ENCODE measurements at regions not wholly inside any gene's neighbourhood (a gene's known extent, or its start where the extent isn't known, plus 50 kb on each side); places are given as distances from the start of the nearest gene placed in this dataset.

GRCh38 chr20:57009355-57009754 lies 257.1 kb downstream of the BMP7 start:
- Histone ChIP-seq H3K36me3 (ENCODE audit: control insufficient read depth, insufficient read depth, low read length) (no peaks in the 10 kb centered on the region), H3K9me3 (ENCODE audit: control insufficient read depth, low read length) (no peaks in the 10 kb centered on the region), H3K27me3 (ENCODE audit: control insufficient read depth, insufficient read depth, low read length, poor library complexity, severe bottlenecking) (no peaks in the 10 kb centered on the region), H3K27ac (ENCODE audit: low read depth, low read length) (no peak overlapping the region), H3K4me1 (ENCODE audit: control insufficient read depth, insufficient read depth, low read length) (peaks cover 10% of the 10 kb centered on the region), H3K4me3 (ENCODE audit: low read length) (no peak overlapping the region), H3K9ac (ENCODE audit: extremely low read depth, low read length, poor library complexity, severe bottlenecking) (no peak overlapping the region)
- no peak for DNase-seq
- H3K36me3 Mint-ChIP-seq (ENCODE audit: low read depth): no peaks in the 10 kb centered on the region
- H3K4me1 Mint-ChIP-seq: peaks cover 37% of the 10 kb centered on the region
- WGBS, 2 experiments (ENCODE audit: insufficient coverage in 1 of 2, insufficient read length in 1 of 2): 93 to 96% methylated on average over 3 of the region's 3 CpGs
- H3K27ac Mint-ChIP-seq: no peak overlapping the region
- H3K27me3 Mint-ChIP-seq (ENCODE audit: insufficient read depth): peaks cover 17% of the 10 kb centered on the region
- no peak for TF ChIP-seq CTCF (conservative IDR thresholded peaks at IDR 0.05)
- H3K4me3 Mint-ChIP-seq: no peak overlapping the region
- no peaks in the 10 kb centered on the region for H3K9me3 Mint-ChIP-seq

GRCh38 chr20:57009775-57010174 lies 256.7 kb downstream of the BMP7 start:
- no peaks in the 10 kb centered on the region for H3K9me3 ChIP-seq (ENCODE audit: control insufficient read depth, low read length)
- H3K36me3 ChIP-seq (ENCODE audit: control insufficient read depth, insufficient read depth, low read length): no peaks in the 10 kb centered on the region
- Mint-ChIP-seq H3K27me3 (ENCODE audit: insufficient read depth) (peaks cover 21% of the 10 kb centered on the region), H3K27ac (no peak overlapping the region), H3K36me3 (ENCODE audit: low read depth) (no peaks in the 10 kb centered on the region), H3K4me1 (peaks cover 37% of the 10 kb centered on the region), H3K9me3 (no peaks in the 10 kb centered on the region), H3K4me3 (no peak overlapping the region)
- peaks cover 10% of the 10 kb centered on the region for H3K4me1 ChIP-seq (ENCODE audit: control insufficient read depth, insufficient read depth, low read length)
- H3K9ac ChIP-seq (ENCODE audit: extremely low read depth, low read length, poor library complexity, severe bottlenecking): no peak overlapping the region
- no peak overlapping the region for H3K27ac ChIP-seq (ENCODE audit: low read depth, low read length)
- H3K27me3 ChIP-seq (ENCODE audit: control insufficient read depth, insufficient read depth, low read length, poor library complexity, severe bottlenecking): no peaks in the 10 kb centered on the region
- no peak overlapping the region for H3K4me3 ChIP-seq (ENCODE audit: low read length)
- no peak for TF ChIP-seq CTCF (conservative IDR thresholded peaks at IDR 0.05)
- 90 to 91% methylated on average over 5 to 7 of the region's 7 CpGs for WGBS, 2 experiments (ENCODE audit: insufficient coverage in 1 of 2, insufficient read length in 1 of 2)
- no peak for DNase-seq

GRCh38 chr20:57012691-57013090 lies 253.8 kb downstream of the BMP7 start:
- H3K4me3 ChIP-seq (ENCODE audit: low read length): no peak overlapping the region
- H3K4me1 Mint-ChIP-seq: peaks cover 30% of the 10 kb centered on the region
- no peaks in the 10 kb centered on the region for H3K9me3 Mint-ChIP-seq
- no peak overlapping the region for H3K27ac Mint-ChIP-seq
- no peak overlapping the region for H3K27ac ChIP-seq (ENCODE audit: low read depth, low read length)
- H3K27me3 Mint-ChIP-seq (ENCODE audit: insufficient read depth): peaks cover 27% of the 10 kb centered on the region
- no peaks in the 10 kb centered on the region for H3K27me3 ChIP-seq (ENCODE audit: control insufficient read depth, insufficient read depth, low read length, poor library complexity, severe bottlenecking)
- TF ChIP-seq CTCF (conservative IDR thresholded peaks at IDR 0.05): no peak
- WGBS, 2 experiments (ENCODE audit: insufficient coverage in 1 of 2, insufficient read length in 1 of 2): 86 to 90% methylated on average over 2 to 5 of the region's 6 CpGs
- no peak overlapping the region for H3K9ac ChIP-seq (ENCODE audit: extremely low read depth, low read length, poor library complexity, severe bottlenecking)
- no peaks in the 10 kb centered on the region for H3K36me3 ChIP-seq (ENCODE audit: control insufficient read depth, insufficient read depth, low read length)
- H3K9me3 ChIP-seq (ENCODE audit: control insufficient read depth, low read length): no peaks in the 10 kb centered on the region
- H3K4me1 ChIP-seq (ENCODE audit: control insufficient read depth, insufficient read depth, low read length): peaks cover 4% of the 10 kb centered on the region
- no peak overlapping the region for H3K4me3 Mint-ChIP-seq
- H3K36me3 Mint-ChIP-seq (ENCODE audit: low read depth): no peaks in the 10 kb centered on the region
- DNase-seq: no peak

All from endodermal cell (in vitro differentiated cells).